Right lobe of liver (tissue), 6 donors: ENCODE measurements at regions not wholly inside any gene's neighbourhood (a gene's known extent, or its start where the extent isn't known, plus 50 kb on each side); places are given as distances from the start of the nearest gene placed in this dataset.

Experiments
- ATAC-seq, 4 donors: fragments of 200-7000 bp; cut with Tn5 transposase; one replicate each; pipeline ENCODE4 v1.9.1; 2020; ENCODE audit warnings: mild to moderate bottlenecking in 4 of 4, moderate library complexity in 4 of 4
- DNase-seq, 3 donors: peaks; one replicate each; pipeline ENCODE4 v3.0.0-alpha.2; 2020
- H3K27ac ChIP-seq, 3 donors: fragments of 200-600 bp; one replicate each; pipeline ENCODE4 v1.8.0; 2022
- H3K27me3 ChIP-seq, 2 donors: fragments of 200-600 bp; one replicate each; pipeline ENCODE4 v1.8.0; 2022
- H3K36me3 ChIP-seq, 4 donors: fragments of 200-600 bp; sonication (generic) in 1 of 4; one replicate each; pipeline versions ENCODE4 v1.5.1 to v1.8.0; 2017 to 2022; ENCODE audit warnings: control low read depth in 1 of 4
- H3K4me1 ChIP-seq, 4 donors: fragments of 200-600 bp; sonication (generic) in 1 of 4; one replicate each; pipeline versions ENCODE4 v1.5.1 to v1.8.0; 2017 to 2022; ENCODE audit warnings: control low read depth in 1 of 4
- H3K4me3 ChIP-seq, 3 donors: fragments of 200-600 bp; one replicate each; pipeline ENCODE4 v1.8.0; 2022
- H3K9me3 ChIP-seq, 4 donors: fragments of 200-600 bp; sonication (generic) in 1 of 4; one replicate each; pipeline versions ENCODE4 v1.5.1 to v1.8.0; 2017 to 2022; ENCODE audit warnings: control low read depth in 1 of 4
- POLR2A ChIP-seq: fragments of 450-650 bp; IDR thresholded peaks from one replicate; pipeline ENCODE4 v1.6.1; 2017; ENCODE audit warnings: antibody characterized with exemption, mild to moderate bottlenecking
- WGBS: methylation state at CpG from one replicate; pipeline ENCODE4 v1.1.6; 2018; ENCODE audit warnings: low coverage, low lambda C conversion rate; ENCODE audit not compliant: insufficient coverage; ENCODE audit errors: missing lambda C conversion rate; 5-methylcytosine and 5-hydroxymethylcytosine counted together
- intact Hi-C, 2 donors: fragments of 100-400 bp; cut with DNase I; formaldehyde crosslinking; loops; one replicate each; pipeline versions ENCODE4 v1.11.2 to v1.14.1; 2022
- TF ChIP-seq, protein P1 (sequence below), 4 donors: fragments of 200-600 bp in 3 of 4; fragments of 450-650 bp in 1 of 4; IDR thresholded peaks; one replicate each; pipeline versions ENCODE4 v1.5.1 to v1.8.0; 2016 to 2022; ENCODE audit warnings: antibody characterized with exemption in 4 of 4, mild to moderate bottlenecking in 2 of 4
- donor health status: DM: no; HTN: yes; CAD: no.
- donor health status: DM: no; HTN: no; CAD: no.
- donor health status: DM: no; HTN: no; CAD: no.
- donor health status: DM: no; HTN: yes; CAD: no.
- donor health status: DM: no; HTN: yes; CAD: no.

DNA sequence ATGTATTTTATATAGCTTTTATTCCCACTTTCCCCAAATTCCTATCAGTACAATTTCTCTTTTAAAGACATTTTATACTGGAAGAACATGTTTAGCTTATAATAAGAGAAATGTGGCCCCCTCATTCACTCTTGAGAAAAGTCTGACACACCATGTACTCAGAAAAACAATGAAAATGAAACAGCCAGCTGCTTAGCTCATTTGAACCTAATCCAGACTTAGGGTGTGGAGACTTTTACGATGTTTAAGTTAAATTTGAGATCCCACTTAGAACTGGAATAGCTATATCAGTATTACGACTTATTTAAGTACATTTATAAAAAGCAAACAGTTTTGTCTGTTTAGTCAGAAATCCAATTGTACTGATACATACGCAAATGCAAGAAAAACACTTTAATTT is 252.3 kb upstream of the ARRDC4 start:
- no peaks in the 10 kb centered on the region for H3K27me3 ChIP-seq
- no peaks in the 10 kb centered on the region for H3K9me3 ChIP-seq
- H3K4me3 ChIP-seq = no peak overlapping the region
- WGBS = 69% methylated on average over 3 of the region's 3 CpGs
- intact Hi-C loops = no loop called here
- DNase-seq (no peak), ATAC-seq (no peak)
- no peaks in the 10 kb centered on the region for H3K4me1 ChIP-seq
- no peaks in the 10 kb centered on the region for H3K36me3 ChIP-seq
- TF ChIP-seq, protein P1, sequence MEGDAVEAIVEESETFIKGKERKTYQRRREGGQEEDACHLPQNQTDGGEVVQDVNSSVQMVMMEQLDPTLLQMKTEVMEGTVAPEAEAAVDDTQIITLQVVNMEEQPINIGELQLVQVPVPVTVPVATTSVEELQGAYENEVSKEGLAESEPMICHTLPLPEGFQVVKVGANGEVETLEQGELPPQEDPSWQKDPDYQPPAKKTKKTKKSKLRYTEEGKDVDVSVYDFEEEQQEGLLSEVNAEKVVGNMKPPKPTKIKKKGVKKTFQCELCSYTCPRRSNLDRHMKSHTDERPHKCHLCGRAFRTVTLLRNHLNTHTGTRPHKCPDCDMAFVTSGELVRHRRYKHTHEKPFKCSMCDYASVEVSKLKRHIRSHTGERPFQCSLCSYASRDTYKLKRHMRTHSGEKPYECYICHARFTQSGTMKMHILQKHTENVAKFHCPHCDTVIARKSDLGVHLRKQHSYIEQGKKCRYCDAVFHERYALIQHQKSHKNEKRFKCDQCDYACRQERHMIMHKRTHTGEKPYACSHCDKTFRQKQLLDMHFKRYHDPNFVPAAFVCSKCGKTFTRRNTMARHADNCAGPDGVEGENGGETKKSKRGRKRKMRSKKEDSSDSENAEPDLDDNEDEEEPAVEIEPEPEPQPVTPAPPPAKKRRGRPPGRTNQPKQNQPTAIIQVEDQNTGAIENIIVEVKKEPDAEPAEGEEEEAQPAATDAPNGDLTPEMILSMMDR (IDR thresholded peaks at IDR 0.05) = no peak
- TF ChIP-seq POLR2A = no peak
- no peak overlapping the region for H3K27ac ChIP-seq

DNA sequence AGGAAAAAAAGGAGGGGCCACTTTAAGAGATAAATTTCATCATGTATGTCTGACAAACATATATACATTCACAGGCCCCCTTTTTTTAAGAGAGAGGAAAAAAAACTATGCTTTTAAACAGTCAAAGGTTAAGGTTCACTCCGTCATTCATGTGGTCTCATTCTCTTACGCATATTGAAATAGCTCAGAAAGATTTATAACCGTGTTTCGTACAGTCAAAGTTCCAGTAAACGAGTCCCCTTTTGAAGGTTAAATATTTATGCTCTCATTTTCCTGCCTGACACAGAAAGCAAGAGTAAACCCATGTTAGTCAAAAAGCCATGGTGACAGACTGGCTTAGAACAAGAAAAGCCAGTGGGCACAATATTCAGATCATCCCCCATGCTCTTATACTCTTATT is 248.0 kb upstream of the ARRDC4 start:
- no peak overlapping the region for H3K4me3 ChIP-seq
- TF ChIP-seq, protein P1 (IDR thresholded peaks at IDR 0.05) = no peak
- TF ChIP-seq POLR2A = no peak
- no peaks in the 10 kb centered on the region for H3K9me3 ChIP-seq
- no peak for ATAC-seq
- DNase-seq = no peak
- H3K27me3 ChIP-seq = no peaks in the 10 kb centered on the region
- intact Hi-C loops = no loop called here
- no peaks in the 10 kb centered on the region for H3K4me1 ChIP-seq
- 38% methylated on average over 5 of the region's 5 CpGs for WGBS
- no peaks in the 10 kb centered on the region for H3K36me3 ChIP-seq
- no peak overlapping the region for H3K27ac ChIP-seq

DNA sequence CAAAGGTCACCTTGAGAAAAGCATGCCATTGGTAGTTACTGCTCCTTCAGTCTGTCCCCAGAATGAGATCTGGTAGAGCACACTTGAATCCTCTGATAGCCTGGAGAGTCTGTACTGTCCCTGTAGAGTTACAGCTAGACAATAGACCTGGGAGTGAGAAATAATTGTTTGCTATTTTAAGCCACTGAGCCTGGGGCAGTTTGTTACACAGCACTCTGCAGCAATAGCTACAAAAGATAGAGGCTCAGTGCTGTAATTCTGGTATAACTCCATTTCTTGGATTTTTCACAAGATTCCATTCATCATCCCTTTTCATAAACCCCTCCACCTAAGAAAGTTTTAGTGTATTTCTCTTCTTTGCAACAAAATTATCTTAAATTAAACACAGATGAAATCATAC is 242.7 kb upstream of the ARRDC4 start:
- no peak for ATAC-seq
- no peak overlapping the region for H3K27ac ChIP-seq
- intact Hi-C loops = no loop called here
- H3K4me3 ChIP-seq = no peak overlapping the region
- DNase-seq = no peak
- H3K27me3 ChIP-seq = no peaks in the 10 kb centered on the region
- H3K9me3 ChIP-seq = no peaks in the 10 kb centered on the region
- H3K4me1 ChIP-seq = no peaks in the 10 kb centered on the region
- no peak for TF ChIP-seq POLR2A
- TF ChIP-seq, protein P1 (IDR thresholded peaks at IDR 0.05) = no peak
- H3K36me3 ChIP-seq = no peaks in the 10 kb centered on the region

DNA sequence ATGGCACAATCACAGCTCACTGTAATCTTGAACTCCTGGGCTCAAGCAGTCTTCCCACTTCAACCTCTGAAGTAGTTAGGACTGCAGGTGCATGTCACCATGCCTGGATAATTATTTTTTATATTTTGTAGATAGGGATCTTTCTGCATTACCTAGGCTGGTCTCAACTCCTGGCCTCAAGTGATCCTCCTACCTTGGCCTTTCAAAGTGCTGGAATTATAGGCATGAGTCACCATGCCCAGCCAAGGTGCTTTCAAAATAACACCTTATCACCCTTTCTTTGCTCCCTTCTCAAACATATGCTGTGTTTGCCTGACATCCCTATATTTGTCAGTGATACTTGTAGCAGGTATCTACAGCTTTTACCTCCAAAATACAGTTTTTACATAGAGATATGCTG is 242.0 kb upstream of the ARRDC4 start:
- no peak overlapping the region for H3K27ac ChIP-seq
- no peak for DNase-seq
- H3K4me1 ChIP-seq = no peaks in the 10 kb centered on the region
- intact Hi-C loops = no loop called here
- no peak overlapping the region for H3K4me3 ChIP-seq
- H3K36me3 ChIP-seq = no peaks in the 10 kb centered on the region
- ATAC-seq = no peak
- TF ChIP-seq POLR2A = no peak
- TF ChIP-seq, protein P1 (IDR thresholded peaks at IDR 0.05) = no peak
- H3K27me3 ChIP-seq = no peaks in the 10 kb centered on the region
- no peaks in the 10 kb centered on the region for H3K9me3 ChIP-seq

DNA sequence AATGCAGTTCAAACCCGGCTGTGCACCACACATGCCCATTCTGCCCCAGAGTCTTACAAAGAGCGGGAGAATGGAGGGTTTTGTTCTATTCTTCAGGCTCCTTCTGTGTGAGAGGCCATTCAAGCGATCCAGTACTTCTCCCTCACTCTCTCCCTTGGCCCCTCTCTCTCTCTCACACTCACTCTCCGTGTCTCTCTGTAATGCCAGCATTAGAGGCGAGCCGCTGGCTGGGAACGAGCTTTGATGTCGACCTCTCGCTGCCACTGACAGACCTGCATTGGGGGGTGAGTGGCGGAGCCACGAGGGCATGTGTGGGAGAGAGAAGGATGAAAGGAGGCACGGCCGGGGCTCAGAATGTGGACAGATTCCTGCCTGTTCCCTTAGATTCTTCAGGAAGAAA is 231.7 kb upstream of the ARRDC4 start:
- ATAC-seq (no peak), DNase-seq (no peak)
- TF ChIP-seq, protein P1 (IDR thresholded peaks at IDR 0.05) = no peak
- no peak for TF ChIP-seq POLR2A
- intact Hi-C loops = no loop called here
- H3K27ac ChIP-seq = no peak overlapping the region
- H3K36me3 ChIP-seq = no peaks in the 10 kb centered on the region
- H3K9me3 ChIP-seq = no peaks in the 10 kb centered on the region
- H3K27me3 ChIP-seq = no peaks in the 10 kb centered on the region
- 75% methylated on average over 11 of the region's 13 CpGs for WGBS
- H3K4me3 ChIP-seq = no peak overlapping the region
- no peaks in the 10 kb centered on the region for H3K4me1 ChIP-seq
